ENCODE measurements at regions not wholly inside any gene's neighbourhood (a gene's known extent, or its start where the extent isn't known, plus 50 kb on each side); places are given as distances from the start of the nearest gene placed in this dataset.

- no peak for DNase-seq (ENCODE audit: low read depth)
- no peak for TF ChIP-seq CTCF (IDR thresholded peaks at IDR 0.05; ENCODE audit: low read length, missing control alignments)
- H3K4me3 ChIP-seq (replicated peaks; ENCODE audit: low read depth, low read length): no peak overlapping the region
Measured at GRCh38 chr3:161576311-161576710, 79.7 kb downstream of the OTOL1 start.

GRCh38 chr3:161576714-161577510 is 80.3 kb downstream of the OTOL1 start:
- H3K4me3 ChIP-seq (replicated peaks; ENCODE audit: low read depth, low read length): no peak overlapping the region
- TF ChIP-seq CTCF (IDR thresholded peaks at IDR 0.05; ENCODE audit: low read length, missing control alignments): no peak
- no peak for DNase-seq (ENCODE audit: low read depth)

GRCh38 chr3:161577662-161578061 is 81.1 kb downstream of the OTOL1 start:
- no peak for TF ChIP-seq CTCF (IDR thresholded peaks at IDR 0.05; ENCODE audit: low read length, missing control alignments)
- no peak overlapping the region for H3K4me3 ChIP-seq (replicated peaks; ENCODE audit: low read depth, low read length)
- DNase-seq (ENCODE audit: low read depth): no peak

- no peak overlapping the region for H3K4me3 ChIP-seq (replicated peaks; ENCODE audit: low read depth, low read length)
- TF ChIP-seq CTCF (IDR thresholded peaks at IDR 0.05; ENCODE audit: low read length, missing control alignments): no peak
- no peak for DNase-seq (ENCODE audit: low read depth)
Measured at GRCh38 chr3:161579395-161580126, 83.0 kb downstream of the OTOL1 start.

DNA sequence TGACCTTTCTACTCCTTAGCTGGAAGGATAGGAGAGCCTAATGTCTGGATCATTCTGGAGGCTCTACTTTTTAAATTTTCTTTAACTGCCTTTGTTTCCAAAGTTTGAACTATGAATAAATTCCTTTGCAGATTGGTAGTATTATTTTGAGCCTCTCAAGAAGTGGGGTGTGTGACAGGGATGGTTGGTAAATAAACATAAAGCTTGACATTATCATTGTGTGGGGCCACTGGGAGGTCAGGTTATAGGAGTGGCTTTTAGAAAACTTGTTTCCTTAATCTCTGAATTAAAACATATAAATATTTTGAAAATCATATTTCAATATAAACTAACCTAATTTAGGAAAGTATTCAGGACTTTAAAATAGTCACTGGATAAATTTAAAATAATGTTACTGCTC is 89.3 kb downstream of the OTOL1 start:
- H3K4me3 ChIP-seq (replicated peaks; ENCODE audit: low read depth, low read length): no peak overlapping the region
- TF ChIP-seq CTCF (IDR thresholded peaks at IDR 0.05; ENCODE audit: low read length, missing control alignments): no peak
- no peak for DNase-seq (ENCODE audit: low read depth)

- no peak for TF ChIP-seq CTCF (IDR thresholded peaks at IDR 0.05; ENCODE audit: low read length, missing control alignments)
- DNase-seq (ENCODE audit: low read depth): no peak
- H3K4me3 ChIP-seq (replicated peaks; ENCODE audit: low read depth, low read length): no peak overlapping the region
Measured at GRCh38 chr3:161586556-161587235, 90.1 kb downstream of the OTOL1 start.
